Fibroblast of mammary gland (primary cell): ENCODE measurements at regions not wholly inside any gene's neighbourhood (a gene's known extent, or its start where the extent isn't known, plus 50 kb on each side); places are given as distances from the start of the nearest gene placed in this dataset.

Source experiments
- DNase-seq: peaks from one replicate; pipeline ENCODE4 v3.0.0-alpha.2; 2010; ENCODE audit warnings: low read depth
- H3K4me3 ChIP-seq: 2 replicates; pipeline ENCODE4 v1.5.1; 2011; ENCODE audit warnings: low read depth, mild to moderate bottlenecking, low read length, moderate library complexity; ENCODE audit not compliant: control insufficient read depth
- CTCF ChIP-seq: conservative IDR thresholded peaks from 2 replicates; pipeline ENCODE4 v1.5.1; 2011; ENCODE audit warnings: low read depth, low read length, inconsistent platforms; ENCODE audit not compliant: control insufficient read depth, insufficient read depth

GRCh38 chr2:220259662-220260061 lies 632.2 kb downstream of the SLC4A3 start:
- DNase-seq, result no peak

GRCh38 chr2:220263300-220263699 lies 635.9 kb downstream of the SLC4A3 start:
- H3K4me3 ChIP-seq, result no peak overlapping the region
- TF ChIP-seq CTCF, result no peak
- DNase-seq, result no peak

More at GRCh38 chr2:220259662-220260061, 632.2 kb downstream of the SLC4A3 start:
- TF ChIP-seq CTCF, result no peak
- H3K4me3 ChIP-seq, result no peak overlapping the region

- TF ChIP-seq CTCF, result no peak
- no peak for DNase-seq
- no peak overlapping the region for H3K4me3 ChIP-seq
Observed at GRCh38 chr2:220269367-220269766, 641.9 kb downstream of the SLC4A3 start.

GRCh38 chr2:220270481-220271070 lies 643.1 kb downstream of the SLC4A3 start:
- TF ChIP-seq CTCF, result no peak
- no peak overlapping the region for H3K4me3 ChIP-seq
- DNase-seq, result no peak

- H3K4me3 ChIP-seq, result no peak overlapping the region
- DNase-seq, result no peak
- no peak for TF ChIP-seq CTCF
Observed at GRCh38 chr2:220272656-220273055, 645.2 kb downstream of the SLC4A3 start.

- no peak overlapping the region for H3K4me3 ChIP-seq
- DNase-seq, result no peak
- no peak for TF ChIP-seq CTCF
Observed at GRCh38 chr2:220273082-220273481, 645.7 kb downstream of the SLC4A3 start.

- DNase-seq, result no peak
Observed at GRCh38 chr2:220275454-220275853, 648.0 kb downstream of the SLC4A3 start.

More at GRCh38 chr2:220275454-220275853, 648.0 kb downstream of the SLC4A3 start:
- TF ChIP-seq CTCF, result no peak
- H3K4me3 ChIP-seq, result no peak overlapping the region
